ENCODE measurements at regions not wholly inside any gene's neighbourhood (a gene's known extent, or its start where the extent isn't known, plus 50 kb on each side); places are given as distances from the start of the nearest gene placed in this dataset.
"Not testable (repeated sequence)": the region's sequence is repeated elsewhere in the genome, so short reads cannot be mapped to it uniquely, and the experiment has no call there.

GRCh38 chr12:87556985-87557384 is 472.2 kb downstream of the C12orf50 start:
- no peaks in the 10 kb centered on the region for H3K27me3 ChIP-seq (replicated peaks; ENCODE audit: control insufficient read depth, insufficient read depth, low read length)
- H3K36me3 ChIP-seq (ENCODE audit: control insufficient read depth, insufficient read depth, low read length), result no peaks in the 10 kb centered on the region
- TF ChIP-seq, protein P1, sequence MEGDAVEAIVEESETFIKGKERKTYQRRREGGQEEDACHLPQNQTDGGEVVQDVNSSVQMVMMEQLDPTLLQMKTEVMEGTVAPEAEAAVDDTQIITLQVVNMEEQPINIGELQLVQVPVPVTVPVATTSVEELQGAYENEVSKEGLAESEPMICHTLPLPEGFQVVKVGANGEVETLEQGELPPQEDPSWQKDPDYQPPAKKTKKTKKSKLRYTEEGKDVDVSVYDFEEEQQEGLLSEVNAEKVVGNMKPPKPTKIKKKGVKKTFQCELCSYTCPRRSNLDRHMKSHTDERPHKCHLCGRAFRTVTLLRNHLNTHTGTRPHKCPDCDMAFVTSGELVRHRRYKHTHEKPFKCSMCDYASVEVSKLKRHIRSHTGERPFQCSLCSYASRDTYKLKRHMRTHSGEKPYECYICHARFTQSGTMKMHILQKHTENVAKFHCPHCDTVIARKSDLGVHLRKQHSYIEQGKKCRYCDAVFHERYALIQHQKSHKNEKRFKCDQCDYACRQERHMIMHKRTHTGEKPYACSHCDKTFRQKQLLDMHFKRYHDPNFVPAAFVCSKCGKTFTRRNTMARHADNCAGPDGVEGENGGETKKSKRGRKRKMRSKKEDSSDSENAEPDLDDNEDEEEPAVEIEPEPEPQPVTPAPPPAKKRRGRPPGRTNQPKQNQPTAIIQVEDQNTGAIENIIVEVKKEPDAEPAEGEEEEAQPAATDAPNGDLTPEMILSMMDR (IDR thresholded peaks at IDR 0.05; ENCODE audit: insufficient read depth, low read length, poor library complexity, severe bottlenecking), result no peak
- no peak overlapping the region for H3K4me3 ChIP-seq (replicated peaks; ENCODE audit: low read depth, low read length)
- no peak for DNase-seq (ENCODE audit: extremely low read depth, insufficient read length)

DNA sequence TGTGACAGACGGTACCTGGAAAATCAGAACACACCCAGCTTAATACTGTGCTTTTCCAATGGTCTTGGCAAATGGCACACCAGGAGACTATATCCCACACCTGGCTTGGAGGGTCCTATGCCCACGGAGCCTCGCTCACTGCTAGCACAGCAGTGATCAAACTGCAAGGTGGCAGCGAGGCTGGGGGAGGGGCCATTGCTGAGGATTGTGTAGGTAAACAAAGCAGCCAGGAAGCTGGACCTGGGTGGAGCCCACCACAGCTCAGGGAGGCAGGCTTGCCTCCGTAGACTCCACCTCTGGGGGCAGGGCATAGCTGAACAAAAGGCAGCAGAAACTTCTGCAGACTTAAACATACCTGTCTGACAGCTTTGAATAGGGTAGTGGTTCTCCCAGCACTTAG is 498.0 kb downstream of the C12orf50 start:
- DNase-seq (ENCODE audit: extremely low read depth, insufficient read length); H3K4me3 ChIP-seq (replicated peaks; ENCODE audit: low read depth, low read length); H3K36me3 ChIP-seq (ENCODE audit: control insufficient read depth, insufficient read depth, low read length); H3K27me3 ChIP-seq (replicated peaks; ENCODE audit: control insufficient read depth, insufficient read depth, low read length): not testable (repeated sequence)

GRCh38 chr12:87529413-87529812 is 499.8 kb downstream of the C12orf50 start:
- no peak for DNase-seq (ENCODE audit: extremely low read depth, insufficient read length)
- H3K36me3 ChIP-seq (ENCODE audit: control insufficient read depth, insufficient read depth, low read length), result no peaks in the 10 kb centered on the region
- TF ChIP-seq, protein P1 (IDR thresholded peaks at IDR 0.05; ENCODE audit: insufficient read depth, low read length, poor library complexity, severe bottlenecking), result no peak

DNA sequence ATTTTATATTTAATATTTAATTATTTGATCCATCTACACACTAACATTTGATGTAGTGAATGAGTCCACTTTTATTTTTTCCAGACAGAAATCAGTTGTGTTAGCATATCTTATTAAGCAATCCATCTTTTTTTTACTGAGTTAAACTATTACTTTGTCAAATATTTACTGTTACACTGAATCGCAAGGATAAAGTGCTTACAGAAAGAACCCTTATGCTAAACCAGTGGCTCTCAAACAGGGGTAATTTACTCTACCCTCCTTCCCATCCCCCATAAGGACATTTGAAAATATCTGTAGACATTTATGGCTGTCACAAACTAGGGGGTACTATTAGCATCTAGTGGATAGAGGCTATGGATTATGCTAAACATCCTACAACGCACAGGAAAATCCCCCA is 508.2 kb downstream of the C12orf50 start:
- TF ChIP-seq, protein P1 (IDR thresholded peaks at IDR 0.05; ENCODE audit: insufficient read depth, low read length, poor library complexity, severe bottlenecking), result no peak
- no peaks in the 10 kb centered on the region for H3K27me3 ChIP-seq (replicated peaks; ENCODE audit: control insufficient read depth, insufficient read depth, low read length)
- no peaks in the 10 kb centered on the region for H3K36me3 ChIP-seq (ENCODE audit: control insufficient read depth, insufficient read depth, low read length)
- H3K4me3 ChIP-seq (replicated peaks; ENCODE audit: low read depth, low read length), result no peak overlapping the region
- no peak for DNase-seq (ENCODE audit: extremely low read depth, insufficient read length)

More at GRCh38 chr12:87529413-87529812, 499.8 kb downstream of the C12orf50 start:
- H3K27me3 ChIP-seq (replicated peaks; ENCODE audit: control insufficient read depth, insufficient read depth, low read length), result no peaks in the 10 kb centered on the region
- no peak overlapping the region for H3K4me3 ChIP-seq (replicated peaks; ENCODE audit: low read depth, low read length)

GRCh38 chr12:87518481-87518880 is 510.7 kb downstream of the C12orf50 start:
- Histone ChIP-seq H3K36me3 (ENCODE audit: control insufficient read depth, insufficient read depth, low read length) (no peaks in the 10 kb centered on the region), H3K4me3 (replicated peaks; ENCODE audit: low read depth, low read length) (no peak overlapping the region), H3K27me3 (replicated peaks; ENCODE audit: control insufficient read depth, insufficient read depth, low read length) (no peaks in the 10 kb centered on the region)
- TF ChIP-seq, protein P1 (IDR thresholded peaks at IDR 0.05; ENCODE audit: insufficient read depth, low read length, poor library complexity, severe bottlenecking), result no peak
- no peak for DNase-seq (ENCODE audit: extremely low read depth, insufficient read length)

GRCh38 chr12:87518036-87518435 is 511.2 kb downstream of the C12orf50 start:
- Histone ChIP-seq H3K27me3 (replicated peaks; ENCODE audit: control insufficient read depth, insufficient read depth, low read length) (no peaks in the 10 kb centered on the region), H3K36me3 (ENCODE audit: control insufficient read depth, insufficient read depth, low read length) (no peaks in the 10 kb centered on the region), H3K4me3 (replicated peaks; ENCODE audit: low read depth, low read length) (no peak overlapping the region)
- DNase-seq (ENCODE audit: extremely low read depth, insufficient read length), result no peak
- TF ChIP-seq, protein P1 (IDR thresholded peaks at IDR 0.05; ENCODE audit: insufficient read depth, low read length, poor library complexity, severe bottlenecking), result no peak
